ENCODE measurements at regions not wholly inside any gene's neighbourhood (a gene's known extent, or its start where the extent isn't known, plus 50 kb on each side); places are given as distances from the start of the nearest gene placed in this dataset.

- TF ChIP-seq, protein P1, sequence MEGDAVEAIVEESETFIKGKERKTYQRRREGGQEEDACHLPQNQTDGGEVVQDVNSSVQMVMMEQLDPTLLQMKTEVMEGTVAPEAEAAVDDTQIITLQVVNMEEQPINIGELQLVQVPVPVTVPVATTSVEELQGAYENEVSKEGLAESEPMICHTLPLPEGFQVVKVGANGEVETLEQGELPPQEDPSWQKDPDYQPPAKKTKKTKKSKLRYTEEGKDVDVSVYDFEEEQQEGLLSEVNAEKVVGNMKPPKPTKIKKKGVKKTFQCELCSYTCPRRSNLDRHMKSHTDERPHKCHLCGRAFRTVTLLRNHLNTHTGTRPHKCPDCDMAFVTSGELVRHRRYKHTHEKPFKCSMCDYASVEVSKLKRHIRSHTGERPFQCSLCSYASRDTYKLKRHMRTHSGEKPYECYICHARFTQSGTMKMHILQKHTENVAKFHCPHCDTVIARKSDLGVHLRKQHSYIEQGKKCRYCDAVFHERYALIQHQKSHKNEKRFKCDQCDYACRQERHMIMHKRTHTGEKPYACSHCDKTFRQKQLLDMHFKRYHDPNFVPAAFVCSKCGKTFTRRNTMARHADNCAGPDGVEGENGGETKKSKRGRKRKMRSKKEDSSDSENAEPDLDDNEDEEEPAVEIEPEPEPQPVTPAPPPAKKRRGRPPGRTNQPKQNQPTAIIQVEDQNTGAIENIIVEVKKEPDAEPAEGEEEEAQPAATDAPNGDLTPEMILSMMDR (IDR thresholded peaks at IDR 0.05; ENCODE audit: low read length): no peak
- TF ChIP-seq EZH2 (IDR thresholded peaks at IDR 0.05; ENCODE audit: borderline replicate concordance, low read length): no peak
These were observed 98.5 kb downstream of the BAMBI start for GRCh38 chr10:28775773-28776172.

Data from OCI-LY1 (cell line).